ENCODE measurements at regions not wholly inside any gene's neighbourhood (a gene's known extent, or its start where the extent isn't known, plus 50 kb on each side); places are given as distances from the start of the nearest gene placed in this dataset.

GRCh38 chr12:111034886-111035577 is 114.7 kb upstream of the MYL2 start:
- DNase-seq = no peak

- DNase-seq = no peak
Observed at GRCh38 chr12:111034083-111034885, 113.9 kb upstream of the MYL2 start, which contains the start of gene CUX2. TSS of gene CUX2 (plus strand) at chr12:111034165.

GRCh38 chr12:111033281-111034082 is 113.1 kb upstream of the MYL2 start:
- DNase-seq = no peak

GRCh38 chr12:111032591-111032919 is 112.2 kb upstream of the MYL2 start:
- DNase-seq = no peak

GRCh38 chr12:111031916-111032590 is 111.7 kb upstream of the MYL2 start:
- no peak for DNase-seq

- DNase-seq = no peak
Observed at GRCh38 chr12:111030800-111031199, 110.4 kb upstream of the MYL2 start.

- no peak for DNase-seq
Observed at GRCh38 chr12:111029732-111030131, 109.4 kb upstream of the MYL2 start.

- no peak for DNase-seq
Observed at GRCh38 chr12:111029305-111029704, 108.9 kb upstream of the MYL2 start.

- DNase-seq = no peak
Observed at GRCh38 chr12:111028830-111029229, 108.5 kb upstream of the MYL2 start.

GRCh38 chr12:111027431-111027830 is 107.1 kb upstream of the MYL2 start:
- no peak for DNase-seq

GRCh38 chr12:111025792-111026430 is 105.5 kb upstream of the MYL2 start:
- no peak for DNase-seq

- DNase-seq = no peak
Observed at GRCh38 chr12:111025301-111025700, 104.9 kb upstream of the MYL2 start.

- DNase-seq = peak; percentile 7 to 28
Observed at GRCh38 chr12:111024205-111024801, 103.9 kb upstream of the MYL2 start.

GRCh38 chr12:111022386-111022785 is 102.0 kb upstream of the MYL2 start:
- no peak for DNase-seq

- no peak for DNase-seq
Observed at GRCh38 chr12:111014547-111014946, 94.2 kb upstream of the MYL2 start.

- DNase-seq = no peak
Observed at GRCh38 chr12:111012918-111013317, 92.5 kb upstream of the MYL2 start.

- no peak for DNase-seq
Observed at GRCh38 chr12:111011999-111012600, 91.7 kb upstream of the MYL2 start.

GRCh38 chr12:111010916-111011657 is 90.7 kb upstream of the MYL2 start:
- DNase-seq = no peak

- DNase-seq = no peak
Observed at GRCh38 chr12:111010061-111010460, 89.7 kb upstream of the MYL2 start.

- no peak for DNase-seq
Observed at GRCh38 chr12:111006621-111007020, 86.2 kb upstream of the MYL2 start.

- DNase-seq = no peak
Observed at GRCh38 chr12:110998971-110999370, 78.6 kb upstream of the MYL2 start.
